ENCODE measurements at regions not wholly inside any gene's neighbourhood (a gene's known extent, or its start where the extent isn't known, plus 50 kb on each side); places are given as distances from the start of the nearest gene placed in this dataset.

DNA sequence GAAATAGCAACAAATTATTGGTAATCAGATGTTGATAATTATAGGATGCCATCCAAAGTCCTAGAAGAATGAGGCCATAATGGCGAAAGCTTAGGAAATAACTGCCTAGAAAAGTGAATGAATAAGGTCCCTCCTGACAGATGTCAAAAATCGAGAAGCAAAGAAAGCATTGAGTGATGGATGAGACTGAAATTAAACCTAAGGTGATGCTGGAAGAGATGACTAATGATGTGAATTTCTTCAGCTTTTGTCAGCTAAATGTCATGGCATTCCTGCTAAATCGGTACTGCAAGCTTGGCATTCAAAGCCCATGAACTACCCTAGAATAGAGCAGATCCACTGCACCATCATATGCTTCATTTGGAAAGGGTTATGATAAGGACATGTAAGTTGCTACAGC is 74.8 kb upstream of the RGPD4 start:
- TF ChIP-seq REST (IDR thresholded peaks at IDR 0.05; ENCODE audit: insufficient read depth in 1 of 2, low read depth in 2 of 2, low read length in 2 of 2), result no peak
- no peak for TF ChIP-seq POLR2AphosphoS5 (IDR thresholded peaks at IDR 0.05; ENCODE audit: low read depth, low read length)
- TF ChIP-seq TAF1 (IDR thresholded peaks at IDR 0.05; ENCODE audit: borderline replicate concordance, insufficient read depth, low read length), result no peak
- TF ChIP-seq FOXP2 (optimal IDR thresholded peaks at IDR 0.05; ENCODE audit: borderline replicate concordance, extremely low read depth, extremely low read length, insufficient read depth), result no peak
- no peak for TF ChIP-seq SIN3A (IDR thresholded peaks at IDR 0.05; ENCODE audit: borderline replicate concordance, insufficient read depth, low read length)

DNA sequence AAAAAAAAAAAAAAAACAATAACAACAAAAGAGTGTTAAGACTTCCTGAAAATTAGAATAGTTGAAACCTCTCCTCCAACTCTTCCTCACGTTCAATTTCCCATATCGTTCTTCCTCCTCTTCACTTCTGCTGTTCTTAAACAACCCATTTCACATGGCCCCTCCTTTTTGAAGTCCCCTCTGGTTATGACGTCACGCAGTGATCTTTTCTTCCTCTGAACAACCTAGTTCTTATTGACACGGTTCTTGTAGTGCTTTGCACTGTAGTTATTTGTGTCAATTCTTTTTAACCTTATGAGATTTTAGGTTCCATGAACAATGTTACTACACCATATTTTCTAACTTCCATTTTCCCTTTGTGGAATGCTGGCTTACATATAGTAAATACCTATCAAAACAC is 69.5 kb upstream of the RGPD4 start:
- TF ChIP-seq REST (IDR thresholded peaks at IDR 0.05; ENCODE audit: insufficient read depth in 1 of 2, low read depth in 2 of 2, low read length in 2 of 2) (no peak), POLR2AphosphoS5 (IDR thresholded peaks at IDR 0.05; ENCODE audit: low read depth, low read length) (no peak), SIN3A (IDR thresholded peaks at IDR 0.05; ENCODE audit: borderline replicate concordance, insufficient read depth, low read length) (no peak), TAF1 (IDR thresholded peaks at IDR 0.05; ENCODE audit: borderline replicate concordance, insufficient read depth, low read length) (no peak), FOXP2 (optimal IDR thresholded peaks at IDR 0.05; ENCODE audit: borderline replicate concordance, extremely low read depth, extremely low read length, insufficient read depth) (no peak)

DNA sequence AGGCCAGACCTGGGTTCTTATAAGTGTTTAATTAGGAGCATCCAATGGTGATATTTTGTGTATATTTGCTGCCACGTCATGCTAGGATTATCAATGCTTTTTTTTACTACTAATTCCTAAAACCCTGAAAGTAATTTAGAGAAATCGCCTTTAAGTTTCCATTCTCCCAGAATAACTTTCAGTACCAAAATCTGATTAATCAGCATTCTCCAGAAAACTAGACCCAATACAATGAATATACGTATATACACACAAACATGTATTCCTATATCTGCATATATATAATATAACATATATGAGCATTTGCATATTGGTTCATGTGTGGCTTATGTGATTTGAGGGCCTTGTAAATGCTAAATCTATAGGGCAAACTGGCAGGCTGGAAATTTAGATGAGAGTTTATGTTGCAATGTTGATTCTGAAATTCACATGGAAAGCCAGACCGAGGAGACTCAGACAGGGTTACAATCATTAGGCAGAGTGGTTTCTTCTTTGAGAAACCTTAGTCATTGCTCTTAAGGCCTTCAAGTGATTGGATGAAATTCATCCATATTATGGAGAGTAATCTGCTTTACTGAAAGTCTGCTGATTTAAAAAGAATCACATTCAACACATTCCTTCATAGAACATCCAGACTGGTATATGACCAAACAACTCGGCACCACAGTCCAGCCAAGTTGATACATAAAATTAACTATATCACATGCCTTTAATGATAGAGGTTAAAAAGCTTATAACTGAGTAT is 65.9 kb upstream of the RGPD4 start:
- TF ChIP-seq SIN3A (IDR thresholded peaks at IDR 0.05; ENCODE audit: borderline replicate concordance, insufficient read depth, low read length), result no peak
- TF ChIP-seq REST (IDR thresholded peaks at IDR 0.05; ENCODE audit: insufficient read depth in 1 of 2, low read depth in 2 of 2, low read length in 2 of 2), result no peak
- no peak for TF ChIP-seq POLR2AphosphoS5 (IDR thresholded peaks at IDR 0.05; ENCODE audit: low read depth, low read length)
- TF ChIP-seq TAF1 (IDR thresholded peaks at IDR 0.05; ENCODE audit: borderline replicate concordance, insufficient read depth, low read length), result no peak
- TF ChIP-seq FOXP2 (optimal IDR thresholded peaks at IDR 0.05; ENCODE audit: borderline replicate concordance, extremely low read depth, extremely low read length, insufficient read depth), result no peak

- no peak for TF ChIP-seq TAF1 (IDR thresholded peaks at IDR 0.05; ENCODE audit: borderline replicate concordance, insufficient read depth, low read length)
- TF ChIP-seq FOXP2 (optimal IDR thresholded peaks at IDR 0.05; ENCODE audit: borderline replicate concordance, extremely low read depth, extremely low read length, insufficient read depth), result no peak
- no peak for TF ChIP-seq SIN3A (IDR thresholded peaks at IDR 0.05; ENCODE audit: borderline replicate concordance, insufficient read depth, low read length)
- TF ChIP-seq REST (IDR thresholded peaks at IDR 0.05; ENCODE audit: insufficient read depth in 1 of 2, low read depth in 2 of 2, low read length in 2 of 2), result no peak
- TF ChIP-seq POLR2AphosphoS5 (IDR thresholded peaks at IDR 0.05; ENCODE audit: low read depth, low read length), result no peak
These were observed 54.3 kb upstream of the RGPD4 start for GRCh38 chr2:107772353-107772752.
